HUES48 (cell line): ENCODE measurements at regions not wholly inside any gene's neighbourhood (a gene's known extent, or its start where the extent isn't known, plus 50 kb on each side); places are given as distances from the start of the nearest gene placed in this dataset.

Experiments
- H3K27ac ChIP-seq: one replicate; pipeline ENCODE4 v1.7.0; 2013; ENCODE audit warnings: low read depth, low read length, inconsistent platforms
- H3K27me3 ChIP-seq: 2 replicates; pipeline ENCODE4 v1.6.1; 2013; ENCODE audit warnings: mild to moderate bottlenecking, low read length; ENCODE audit not compliant: control insufficient read depth, insufficient read depth
- H3K36me3 ChIP-seq: 2 replicates; pipeline ENCODE4 v1.6.1; 2013; ENCODE audit warnings: low read length; ENCODE audit not compliant: control insufficient read depth, insufficient read depth
- H3K4me1 ChIP-seq: 2 replicates; pipeline ENCODE4 v1.6.1; 2013; ENCODE audit warnings: mild to moderate bottlenecking, low read length; ENCODE audit not compliant: control insufficient read depth, insufficient read depth
- H3K4me3 ChIP-seq: 2 replicates; pipeline ENCODE4 v1.5.1; 2013; ENCODE audit warnings: mild to moderate bottlenecking, low read depth, low read length
- H3K9ac ChIP-seq: 2 replicates; pipeline ENCODE4 v1.6.1; 2013; ENCODE audit warnings: mild to moderate bottlenecking, low read depth, low read length, moderate library complexity
- H3K9me3 ChIP-seq: 2 replicates; pipeline ENCODE4 v1.6.1; 2013; ENCODE audit warnings: low read length; ENCODE audit not compliant: control insufficient read depth, insufficient read depth

- H3K9me3 ChIP-seq = no peaks in the 10 kb centered on the region
- H3K27me3 ChIP-seq = no peaks in the 10 kb centered on the region
- no peaks in the 10 kb centered on the region for H3K36me3 ChIP-seq
- no peak overlapping the region for H3K9ac ChIP-seq
- no peak overlapping the region for H3K4me3 ChIP-seq
- H3K27ac ChIP-seq = no peak overlapping the region
- no peaks in the 10 kb centered on the region for H3K4me1 ChIP-seq
Observed at GRCh38 chr13:84445776-84446175, 563.5 kb upstream of the SLITRK1 start.

- H3K9ac ChIP-seq = no peak overlapping the region
- no peaks in the 10 kb centered on the region for H3K9me3 ChIP-seq
- H3K27me3 ChIP-seq = no peaks in the 10 kb centered on the region
- H3K27ac ChIP-seq = no peak overlapping the region
- no peaks in the 10 kb centered on the region for H3K4me1 ChIP-seq
- H3K36me3 ChIP-seq = no peaks in the 10 kb centered on the region
- H3K4me3 ChIP-seq = no peak overlapping the region
Observed at GRCh38 chr13:84443463-84443862, 561.2 kb upstream of the SLITRK1 start.

GRCh38 chr13:84439108-84439507 is 556.8 kb upstream of the SLITRK1 start:
- Histone ChIP-seq H3K4me1 (no peaks in the 10 kb centered on the region), H3K9me3 (no peaks in the 10 kb centered on the region), H3K4me3 (no peak overlapping the region), H3K27ac (no peak overlapping the region), H3K9ac (no peak overlapping the region), H3K27me3 (no peaks in the 10 kb centered on the region), H3K36me3 (no peaks in the 10 kb centered on the region)

DNA sequence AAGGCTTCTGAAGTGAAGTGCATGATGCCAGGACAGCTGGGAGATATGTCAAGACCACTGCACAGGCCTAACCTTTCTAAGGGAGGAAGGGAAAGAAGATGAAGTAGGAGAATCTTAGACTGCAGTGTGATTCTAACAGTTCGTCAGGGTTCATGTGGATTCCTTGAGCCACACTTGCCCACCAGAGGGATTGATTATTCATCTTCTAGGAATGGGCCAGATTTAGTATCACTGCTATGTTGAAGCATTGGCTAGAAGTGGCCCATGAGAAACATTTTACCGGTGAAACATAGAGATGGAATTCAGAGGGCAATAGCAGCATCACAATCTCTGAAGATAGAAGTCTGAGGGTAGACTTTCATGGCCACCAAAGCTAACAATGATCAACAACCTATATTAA is 550.8 kb upstream of the SLITRK1 start:
- H3K27ac ChIP-seq = no peak overlapping the region
- no peak overlapping the region for H3K9ac ChIP-seq
- peaks cover 4% of the 10 kb centered on the region; the same call in 1 of the 2 replicates for H3K4me1 ChIP-seq
- H3K4me3 ChIP-seq = no peak overlapping the region
- no peaks in the 10 kb centered on the region for H3K27me3 ChIP-seq
- no peaks in the 10 kb centered on the region for H3K9me3 ChIP-seq
- no peaks in the 10 kb centered on the region for H3K36me3 ChIP-seq

GRCh38 chr13:84431646-84432045 is 549.4 kb upstream of the SLITRK1 start:
- Histone ChIP-seq H3K9me3 (no peaks in the 10 kb centered on the region), H3K4me3 (no peak overlapping the region), H3K36me3 (no peaks in the 10 kb centered on the region), H3K27ac (no peak overlapping the region), H3K4me1 (peaks cover 4% of the 10 kb centered on the region; the same call in 1 of the 2 replicates), H3K27me3 (no peaks in the 10 kb centered on the region), H3K9ac (no peak overlapping the region)

- Histone ChIP-seq H3K4me1 (peaks cover 4% of the 10 kb centered on the region; the same call in 1 of the 2 replicates), H3K4me3 (no peak overlapping the region), H3K9ac (no peak overlapping the region), H3K36me3 (no peaks in the 10 kb centered on the region), H3K9me3 (no peaks in the 10 kb centered on the region), H3K27me3 (no peaks in the 10 kb centered on the region), H3K27ac (no peak overlapping the region)
Observed at GRCh38 chr13:84430446-84430845, 548.2 kb upstream of the SLITRK1 start.

DNA sequence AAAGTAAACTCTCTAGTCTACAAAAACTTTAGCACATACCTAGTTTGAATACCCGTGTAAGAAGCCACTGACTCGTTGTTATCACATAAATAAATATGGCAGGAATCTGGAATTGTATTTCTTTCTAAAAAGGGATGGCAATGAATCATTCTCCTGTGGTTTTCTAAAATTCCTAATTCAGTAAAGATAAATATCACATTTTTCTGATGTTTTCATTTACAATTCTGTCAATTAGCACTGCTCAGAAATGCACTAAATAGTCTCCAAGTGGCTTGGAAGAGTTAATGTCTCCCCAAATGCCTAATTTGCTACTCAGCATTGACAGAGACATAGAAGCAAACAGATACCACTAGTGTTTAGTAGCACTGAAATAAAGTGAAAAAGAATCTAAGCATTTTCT is 547.7 kb upstream of the SLITRK1 start:
- H3K4me1 ChIP-seq = peaks cover 4% of the 10 kb centered on the region; the same call in 1 of the 2 replicates
- H3K36me3 ChIP-seq = no peaks in the 10 kb centered on the region
- H3K9ac ChIP-seq = no peak overlapping the region
- H3K27me3 ChIP-seq = no peaks in the 10 kb centered on the region
- H3K9me3 ChIP-seq = no peaks in the 10 kb centered on the region
- no peak overlapping the region for H3K27ac ChIP-seq
- H3K4me3 ChIP-seq = no peak overlapping the region

DNA sequence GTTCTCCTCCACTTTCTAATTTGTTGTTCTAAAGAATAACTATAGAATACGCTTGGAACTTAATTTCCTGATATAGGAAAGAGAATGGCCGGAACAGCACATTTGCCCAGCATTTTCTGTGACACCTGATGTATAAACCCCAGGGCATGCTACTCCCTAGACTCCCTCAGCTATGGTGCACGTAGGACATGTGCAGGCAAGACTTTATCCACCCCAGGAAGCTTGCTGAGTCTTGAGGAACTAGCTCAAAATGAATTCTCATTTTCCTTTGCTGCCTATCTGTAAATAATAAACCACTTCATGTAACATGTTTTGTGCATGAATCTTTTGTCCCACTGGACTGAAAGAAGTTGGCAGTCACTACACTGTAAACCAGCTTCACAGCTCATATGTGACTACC is 535.8 kb upstream of the SLITRK1 start:
- Histone ChIP-seq H3K27me3 (no peaks in the 10 kb centered on the region), H3K27ac (no peak overlapping the region), H3K4me3 (no peak overlapping the region), H3K36me3 (no peaks in the 10 kb centered on the region), H3K4me1 (no peaks in the 10 kb centered on the region), H3K9ac (no peak overlapping the region), H3K9me3 (no peaks in the 10 kb centered on the region)

DNA sequence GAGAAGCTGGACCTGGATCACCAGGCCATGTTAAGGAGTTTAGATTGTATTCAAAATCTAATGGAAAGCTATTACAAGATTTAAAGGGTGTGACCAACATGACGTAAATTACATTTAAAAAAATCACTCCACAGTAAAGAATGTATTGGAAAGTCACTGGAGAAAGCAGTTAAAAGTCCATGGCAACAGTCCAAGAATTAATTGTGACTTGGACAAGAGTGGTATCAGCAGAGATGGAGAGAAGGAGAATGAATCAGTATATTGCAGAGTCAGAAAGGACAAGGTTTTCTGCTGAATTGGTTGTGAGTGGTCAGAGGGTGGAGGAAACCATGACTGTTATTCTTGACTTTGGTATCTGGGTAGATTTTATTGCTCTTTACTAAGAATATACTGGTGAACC is 535.1 kb upstream of the SLITRK1 start:
- H3K4me1 ChIP-seq = no peaks in the 10 kb centered on the region
- H3K4me3 ChIP-seq = no peak overlapping the region
- no peak overlapping the region for H3K9ac ChIP-seq
- H3K9me3 ChIP-seq = no peaks in the 10 kb centered on the region
- H3K27me3 ChIP-seq = no peaks in the 10 kb centered on the region
- no peak overlapping the region for H3K27ac ChIP-seq
- no peaks in the 10 kb centered on the region for H3K36me3 ChIP-seq

GRCh38 chr13:84413016-84413415 is 530.7 kb upstream of the SLITRK1 start:
- Histone ChIP-seq H3K9ac (no peak overlapping the region), H3K9me3 (no peaks in the 10 kb centered on the region), H3K27me3 (no peaks in the 10 kb centered on the region), H3K36me3 (no peaks in the 10 kb centered on the region), H3K4me1 (no peaks in the 10 kb centered on the region), H3K27ac (no peak overlapping the region), H3K4me3 (no peak overlapping the region)

DNA sequence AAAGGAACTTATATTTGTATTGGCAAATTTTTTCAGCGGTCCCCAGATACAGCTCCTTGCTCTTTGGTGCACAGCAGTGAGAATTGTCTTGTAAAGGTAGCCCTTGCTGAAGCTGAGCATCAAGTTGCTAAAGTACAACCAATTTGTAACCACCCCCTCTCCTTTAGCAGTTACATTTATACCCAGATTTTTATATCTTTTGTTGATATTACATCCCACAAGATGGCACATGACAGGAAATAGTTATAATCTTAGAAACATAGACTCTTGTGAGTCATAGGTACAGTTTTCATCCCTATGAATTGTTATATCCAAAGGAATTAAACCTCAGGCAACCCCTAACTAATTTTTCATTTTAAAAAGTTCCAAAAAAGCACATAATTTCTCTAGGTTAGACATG is 523.0 kb upstream of the SLITRK1 start:
- Histone ChIP-seq H3K27me3 (no peaks in the 10 kb centered on the region), H3K9ac (no peak overlapping the region), H3K4me3 (no peak overlapping the region), H3K27ac (no peak overlapping the region), H3K9me3 (no peaks in the 10 kb centered on the region), H3K4me1 (no peaks in the 10 kb centered on the region), H3K36me3 (no peaks in the 10 kb centered on the region)

- Histone ChIP-seq H3K4me3 (no peak overlapping the region), H3K27me3 (no peaks in the 10 kb centered on the region), H3K4me1 (no peaks in the 10 kb centered on the region), H3K36me3 (no peaks in the 10 kb centered on the region), H3K9me3 (peaks cover 16% of the 10 kb centered on the region), H3K27ac (no peak overlapping the region), H3K9ac (no peak overlapping the region)
Observed at GRCh38 chr13:84400706-84401105, 518.4 kb upstream of the SLITRK1 start.
